ENCODE measurements at regions not wholly inside any gene's neighbourhood (a gene's known extent, or its start where the extent isn't known, plus 50 kb on each side); places are given as distances from the start of the nearest gene placed in this dataset.

DNA sequence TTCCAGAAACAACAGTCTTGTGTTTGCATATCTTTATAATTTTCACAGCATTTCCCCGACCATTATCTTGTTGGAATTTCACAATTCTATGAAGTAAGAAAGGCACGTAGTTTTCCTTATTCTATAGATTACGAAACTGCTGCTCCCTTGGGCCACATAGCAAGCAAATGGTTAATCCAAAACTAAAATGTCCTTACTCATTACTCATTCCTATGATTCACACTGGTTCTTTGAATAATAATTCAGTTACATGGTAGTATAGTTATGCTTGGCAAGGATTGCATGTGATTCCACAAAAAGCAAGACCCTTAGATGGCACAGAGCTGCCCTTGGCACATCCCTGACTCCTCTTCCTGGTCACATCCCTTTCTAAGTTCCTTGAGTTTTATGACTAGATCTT lies 51.2 kb downstream of the OR13H1 start:
- H3K27ac Mint-ChIP-seq = no peak overlapping the region
- H3K9me3 Mint-ChIP-seq = no peaks in the 10 kb centered on the region
- H3K36me3 Mint-ChIP-seq (ENCODE audit: insufficient read depth in 2 of 2) = no peaks in the 10 kb centered on the region
- no peaks in the 10 kb centered on the region for H3K27me3 Mint-ChIP-seq (ENCODE audit: low read depth)
- no peak for DNase-seq
- ATAC-seq (replicated peaks in 1 of 2) = no peak
- H3K4me3 Mint-ChIP-seq = no peak overlapping the region
- H3K4me1 Mint-ChIP-seq (ENCODE audit: low read depth) = no peaks in the 10 kb centered on the region

DNA sequence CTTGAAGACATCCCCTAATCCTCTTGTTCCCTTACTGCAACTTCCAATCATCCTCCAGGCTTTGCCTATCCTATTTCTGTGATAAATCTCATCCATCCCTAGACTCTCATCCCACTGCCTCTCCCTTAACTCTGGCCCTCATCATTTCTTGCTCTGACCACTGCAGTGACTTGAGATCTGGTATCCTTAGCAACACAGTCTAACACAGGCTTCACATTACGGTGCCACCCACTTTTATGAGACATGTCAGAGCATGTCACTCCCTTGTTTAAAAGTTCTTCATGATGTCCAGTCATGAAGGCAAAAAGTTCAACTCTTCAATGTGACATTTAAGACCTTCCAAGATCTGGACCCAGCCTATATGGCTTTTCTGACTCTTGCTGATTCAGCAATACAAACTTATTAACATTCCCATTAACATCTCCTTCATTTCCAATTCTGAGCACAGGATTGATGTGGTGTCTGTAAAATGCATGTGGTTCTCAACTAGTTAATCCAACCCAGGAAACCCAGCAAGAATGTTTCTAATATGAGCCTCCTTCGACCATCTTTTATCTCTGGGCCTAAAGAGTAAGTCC lies 64.0 kb downstream of the OR13H1 start:
- H3K36me3 Mint-ChIP-seq (ENCODE audit: insufficient read depth in 2 of 2) = no peaks in the 10 kb centered on the region
- no peaks in the 10 kb centered on the region for H3K9me3 Mint-ChIP-seq
- H3K4me3 Mint-ChIP-seq = no peak overlapping the region
- ATAC-seq (replicated peaks in 1 of 2) (no peak), DNase-seq (no peak)
- no peak overlapping the region for H3K27ac Mint-ChIP-seq
- H3K27me3 Mint-ChIP-seq (ENCODE audit: low read depth) = peaks cover 48% of the 10 kb centered on the region
- no peaks in the 10 kb centered on the region for H3K4me1 Mint-ChIP-seq (ENCODE audit: low read depth)

DNA sequence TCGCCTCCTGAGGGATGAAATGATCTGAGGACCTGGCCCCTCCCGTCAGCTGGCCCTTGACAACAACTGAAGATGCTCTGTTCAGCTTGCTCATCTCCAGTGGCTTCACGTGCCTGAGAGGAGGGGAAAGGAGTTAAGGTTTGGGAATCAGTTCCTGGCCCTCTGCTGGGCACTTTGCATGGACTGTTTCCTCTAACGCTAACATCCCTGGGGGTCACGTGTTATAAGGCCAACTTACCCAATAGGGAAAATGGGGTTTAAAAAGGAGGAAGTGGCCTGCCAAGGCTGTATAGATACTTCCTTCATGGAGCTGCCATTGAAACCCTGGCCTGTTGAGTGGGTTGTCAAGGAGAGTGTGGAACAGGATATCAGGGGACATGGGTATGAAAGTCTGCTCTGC lies 65.6 kb downstream of the OR13H1 start:
- DNase-seq (no peak), ATAC-seq (replicated peaks in 1 of 2) (no peak)
- H3K27ac Mint-ChIP-seq = no peak overlapping the region
- no peaks in the 10 kb centered on the region for H3K9me3 Mint-ChIP-seq
- no peaks in the 10 kb centered on the region for H3K4me1 Mint-ChIP-seq (ENCODE audit: low read depth)
- H3K27me3 Mint-ChIP-seq (ENCODE audit: low read depth) = peaks cover 64% of the 10 kb centered on the region
- no peaks in the 10 kb centered on the region for H3K36me3 Mint-ChIP-seq (ENCODE audit: insufficient read depth in 2 of 2)
- no peak overlapping the region for H3K4me3 Mint-ChIP-seq

DNA sequence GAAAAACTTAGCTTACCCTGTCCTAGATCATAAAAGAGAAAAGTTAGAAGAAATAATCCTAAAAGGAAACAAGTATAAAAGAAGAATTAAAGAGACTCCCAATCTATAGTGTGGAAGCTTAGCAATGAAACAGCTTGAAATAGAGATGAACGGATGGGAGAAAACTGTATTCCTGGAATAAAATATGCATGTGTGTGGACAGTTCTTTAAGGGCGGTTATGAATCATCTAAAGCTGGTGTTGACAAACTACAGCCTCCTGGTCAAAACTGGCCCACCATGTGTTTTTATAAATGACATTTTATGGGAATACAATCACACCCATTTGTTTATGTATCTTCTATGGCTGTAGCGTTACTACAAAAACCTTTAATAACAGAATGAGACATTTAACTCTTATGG lies 69.4 kb downstream of the OR13H1 start:
- Mint-ChIP-seq H3K27me3 (ENCODE audit: low read depth) (peaks cover 55% of the 10 kb centered on the region), H3K36me3 (ENCODE audit: insufficient read depth in 2 of 2) (no peaks in the 10 kb centered on the region), H3K4me1 (ENCODE audit: low read depth) (no peaks in the 10 kb centered on the region), H3K4me3 (no peak overlapping the region), H3K27ac (no peak overlapping the region), H3K9me3 (no peaks in the 10 kb centered on the region)
- ATAC-seq (replicated peaks in 1 of 2) (no peak), DNase-seq (no peak)

DNA sequence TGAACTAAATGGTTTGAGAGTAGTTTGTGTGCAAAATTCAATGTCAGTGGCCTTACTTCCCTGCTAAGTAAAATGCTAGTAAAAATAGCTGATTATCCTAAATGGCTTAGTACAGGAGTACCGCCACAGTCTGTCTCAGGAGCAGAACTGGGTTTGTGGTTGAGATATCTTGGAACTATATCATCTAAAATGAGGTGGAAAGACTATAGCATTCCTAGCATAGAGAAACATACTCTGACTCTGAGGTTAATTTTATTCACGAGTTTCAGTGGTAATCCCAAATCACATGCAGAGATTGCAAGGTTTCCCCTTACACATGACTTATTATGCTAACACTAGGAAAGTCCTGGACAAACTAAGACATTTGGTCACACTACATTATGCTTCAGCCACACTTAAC lies 70.4 kb downstream of the OR13H1 start:
- peaks cover 52% of the 10 kb centered on the region for H3K27me3 Mint-ChIP-seq (ENCODE audit: low read depth)
- no peak for ATAC-seq (replicated peaks in 1 of 2)

DNA sequence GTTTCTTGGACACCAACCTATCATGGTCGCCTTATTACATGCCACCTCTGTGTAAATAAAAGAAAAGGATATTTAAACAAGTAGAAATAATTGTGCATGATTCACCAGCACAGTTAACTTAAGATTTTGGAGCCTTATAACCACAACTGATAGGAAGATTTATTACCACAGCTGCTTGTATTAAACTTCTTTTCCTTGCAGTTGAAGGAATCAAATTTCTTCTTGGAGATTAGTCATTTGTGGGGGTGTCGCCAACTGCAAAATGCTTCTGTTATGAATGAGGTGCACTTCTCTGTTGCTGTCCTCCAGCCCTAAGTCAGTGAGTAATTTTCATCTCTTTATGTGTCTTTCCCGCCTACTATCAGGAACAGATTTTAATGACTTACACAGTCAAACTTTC lies 73.3 kb downstream of the OR13H1 start:
- peaks cover 73% of the 10 kb centered on the region for H3K27me3 Mint-ChIP-seq (ENCODE audit: low read depth)

More for the DNA sequence above, 70.4 kb downstream of the OR13H1 start:
- Mint-ChIP-seq H3K27ac (no peak overlapping the region), H3K36me3 (ENCODE audit: insufficient read depth in 2 of 2) (no peaks in the 10 kb centered on the region), H3K4me1 (ENCODE audit: low read depth) (no peaks in the 10 kb centered on the region), H3K4me3 (no peak overlapping the region), H3K9me3 (no peaks in the 10 kb centered on the region)
- DNase-seq = no peak

DNA sequence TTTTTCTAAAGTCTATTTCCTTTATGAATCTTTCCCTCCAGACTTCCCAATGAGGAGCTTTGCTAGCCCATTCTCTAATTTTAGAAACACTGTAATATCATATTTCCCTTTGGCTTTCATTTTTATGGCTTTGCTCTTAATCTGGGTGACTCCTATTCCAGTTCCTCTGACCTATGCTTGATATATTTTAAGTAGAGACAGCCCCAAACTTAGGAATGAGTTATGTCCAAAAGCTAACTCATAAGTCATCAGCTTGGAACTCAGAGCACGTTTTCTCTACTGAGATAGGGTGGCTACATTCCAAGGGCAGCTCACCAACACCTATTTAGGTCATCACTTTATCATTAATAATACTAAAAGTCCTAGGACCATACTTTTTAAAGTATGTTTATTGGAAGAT lies 77.8 kb downstream of the OR13H1 start:
- Mint-ChIP-seq H3K4me3 (no peak overlapping the region), H3K9me3 (no peaks in the 10 kb centered on the region), H3K36me3 (ENCODE audit: insufficient read depth in 2 of 2) (no peaks in the 10 kb centered on the region), H3K27me3 (ENCODE audit: low read depth) (peaks cover 45% of the 10 kb centered on the region), H3K27ac (no peak overlapping the region), H3K4me1 (ENCODE audit: low read depth) (no peaks in the 10 kb centered on the region)
- ATAC-seq (replicated peaks in 1 of 2) = no peak
- DNase-seq = no peak

More for the DNA sequence above, 73.3 kb downstream of the OR13H1 start:
- DNase-seq (no peak), ATAC-seq (replicated peaks in 1 of 2) (no peak)
- Mint-ChIP-seq H3K9me3 (no peaks in the 10 kb centered on the region), H3K27ac (no peak overlapping the region), H3K4me3 (no peak overlapping the region), H3K36me3 (ENCODE audit: insufficient read depth in 2 of 2) (no peaks in the 10 kb centered on the region), H3K4me1 (ENCODE audit: low read depth) (no peaks in the 10 kb centered on the region)

DNA sequence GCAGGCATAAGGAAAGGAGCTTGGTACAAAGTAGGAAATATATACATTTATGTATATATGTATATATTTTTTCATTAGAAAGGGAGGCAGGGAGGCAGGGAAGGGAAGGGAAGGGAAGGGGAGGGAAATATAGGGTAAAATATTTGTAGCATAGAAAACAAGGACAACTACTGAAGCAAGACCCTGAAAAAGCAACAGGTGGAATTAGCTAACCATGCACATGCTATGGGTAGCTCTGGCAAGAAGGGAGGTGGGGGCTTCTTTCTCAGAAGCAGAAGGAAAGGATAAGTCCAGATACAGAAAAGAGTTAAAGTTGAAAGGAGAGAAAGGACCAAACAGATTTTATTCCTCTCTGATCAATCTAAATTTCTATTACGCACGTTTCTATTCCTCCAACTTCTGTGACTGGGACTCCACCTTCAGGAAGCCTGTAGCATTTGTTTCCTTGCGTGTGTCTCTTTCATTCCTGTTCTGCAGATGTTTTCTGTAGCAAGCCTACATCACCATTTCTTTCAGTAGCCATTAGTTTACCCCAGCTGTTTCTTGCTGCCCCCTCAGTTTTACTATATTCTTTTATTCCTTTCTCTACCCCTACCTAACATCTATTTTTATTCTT lies 82.9 kb downstream of the OR13H1 start:
- no peak for DNase-seq
- Mint-ChIP-seq H3K4me1 (ENCODE audit: low read depth) (no peaks in the 10 kb centered on the region), H3K9me3 (no peaks in the 10 kb centered on the region), H3K27ac (no peak overlapping the region), H3K27me3 (ENCODE audit: low read depth) (peaks cover 30% of the 10 kb centered on the region), H3K4me3 (no peak overlapping the region), H3K36me3 (ENCODE audit: insufficient read depth in 2 of 2) (no peaks in the 10 kb centered on the region)
- no peak for ATAC-seq (replicated peaks in 1 of 2)

DNA sequence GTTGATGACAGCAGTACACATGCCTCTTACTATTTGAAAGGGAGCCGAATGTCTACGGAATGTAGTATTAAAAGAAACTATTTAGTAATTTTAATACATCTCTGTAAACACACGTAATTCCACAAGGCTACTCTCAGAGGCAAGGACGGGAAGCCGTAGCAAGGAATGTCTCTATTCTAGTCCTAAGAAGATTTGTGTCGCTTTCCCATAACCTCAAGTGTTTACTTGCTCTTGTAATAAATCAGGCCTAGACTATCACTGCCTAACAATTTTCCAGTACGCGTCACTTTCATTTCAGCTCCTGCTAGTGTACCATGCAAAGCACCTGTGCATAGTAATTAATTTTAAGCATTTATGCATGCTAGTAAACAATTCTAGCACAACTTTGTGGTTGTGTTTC lies 86.7 kb downstream of the OR13H1 start:
- no peaks in the 10 kb centered on the region for H3K9me3 Mint-ChIP-seq
- H3K4me3 Mint-ChIP-seq = no peak overlapping the region
- H3K36me3 Mint-ChIP-seq (ENCODE audit: insufficient read depth in 2 of 2) = no peaks in the 10 kb centered on the region
- DNase-seq = no peak
- peaks cover 17% of the 10 kb centered on the region for H3K27me3 Mint-ChIP-seq (ENCODE audit: low read depth)
- no peak for ATAC-seq (replicated peaks in 1 of 2)
- H3K4me1 Mint-ChIP-seq (ENCODE audit: low read depth) = no peaks in the 10 kb centered on the region
- H3K27ac Mint-ChIP-seq = no peak overlapping the region

DNA sequence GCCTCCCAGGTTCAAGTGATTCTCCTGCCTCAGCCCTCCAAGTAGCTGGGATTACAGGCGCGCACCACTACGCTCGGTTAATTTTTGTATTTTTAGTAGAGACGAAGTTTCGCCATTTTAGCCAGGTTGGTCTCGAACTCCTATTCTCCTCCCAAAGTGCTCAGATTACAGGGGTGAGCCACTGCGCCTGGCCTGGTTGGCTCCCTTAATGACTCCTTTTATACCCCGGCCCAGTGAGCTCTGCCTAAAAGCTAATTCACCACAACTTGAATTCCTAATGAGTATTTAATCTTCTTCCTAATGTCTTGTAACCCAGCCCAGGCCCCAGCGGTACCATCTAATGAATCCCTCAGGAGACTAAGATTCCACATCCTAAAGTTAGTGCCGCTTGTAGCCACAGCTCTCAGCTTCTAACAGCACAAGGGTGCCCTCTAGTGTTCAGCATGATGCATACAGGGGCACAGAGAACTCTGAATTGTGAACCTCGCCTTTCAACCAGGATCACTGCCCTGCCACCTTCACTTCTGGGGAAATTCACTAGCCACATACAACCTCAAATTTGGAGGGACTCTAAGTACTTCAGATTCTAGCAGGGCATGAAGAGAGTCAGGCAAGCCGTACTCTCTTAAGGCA lies 89.5 kb downstream of the OR13H1 start:
- H3K4me1 Mint-ChIP-seq (ENCODE audit: low read depth) = no peaks in the 10 kb centered on the region
- no peaks in the 10 kb centered on the region for H3K9me3 Mint-ChIP-seq
- H3K36me3 Mint-ChIP-seq (ENCODE audit: insufficient read depth in 2 of 2) = no peaks in the 10 kb centered on the region
- peak; percentile 41 to 56 for DNase-seq
- ATAC-seq (replicated peaks in 1 of 2) = peak; percentile 49 to 74
- no peak overlapping the region for H3K27ac Mint-ChIP-seq
- H3K27me3 Mint-ChIP-seq (ENCODE audit: low read depth) = peaks cover 10% of the 10 kb centered on the region
- H3K4me3 Mint-ChIP-seq = no peak overlapping the region

DNA sequence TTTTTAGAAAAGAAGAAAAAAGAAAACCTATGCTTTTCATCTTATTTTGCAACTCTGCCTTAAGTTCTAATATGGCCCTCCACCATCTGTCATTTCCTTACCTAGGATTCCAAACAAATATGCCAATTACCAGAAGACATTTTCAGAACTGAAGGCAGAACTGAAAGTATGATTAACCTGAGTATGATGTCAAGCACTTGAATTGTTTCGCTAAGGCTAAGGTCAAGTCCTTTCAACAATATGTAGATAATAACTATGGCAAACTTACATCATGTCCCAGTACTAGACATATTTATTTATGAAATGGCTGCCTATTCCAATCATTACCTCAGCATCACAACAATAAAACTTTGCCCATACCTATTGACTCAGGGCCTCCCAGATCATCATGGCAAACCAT lies 91.0 kb downstream of the OR13H1 start:
- no peak for DNase-seq
- no peak overlapping the region for H3K4me3 Mint-ChIP-seq
- peaks cover 15% of the 10 kb centered on the region for H3K27me3 Mint-ChIP-seq (ENCODE audit: low read depth)
- no peak for ATAC-seq (replicated peaks in 1 of 2)
- H3K36me3 Mint-ChIP-seq (ENCODE audit: insufficient read depth in 2 of 2) = no peaks in the 10 kb centered on the region
- no peaks in the 10 kb centered on the region for H3K9me3 Mint-ChIP-seq
- no peak overlapping the region for H3K27ac Mint-ChIP-seq
- H3K4me1 Mint-ChIP-seq (ENCODE audit: low read depth) = no peaks in the 10 kb centered on the region

DNA sequence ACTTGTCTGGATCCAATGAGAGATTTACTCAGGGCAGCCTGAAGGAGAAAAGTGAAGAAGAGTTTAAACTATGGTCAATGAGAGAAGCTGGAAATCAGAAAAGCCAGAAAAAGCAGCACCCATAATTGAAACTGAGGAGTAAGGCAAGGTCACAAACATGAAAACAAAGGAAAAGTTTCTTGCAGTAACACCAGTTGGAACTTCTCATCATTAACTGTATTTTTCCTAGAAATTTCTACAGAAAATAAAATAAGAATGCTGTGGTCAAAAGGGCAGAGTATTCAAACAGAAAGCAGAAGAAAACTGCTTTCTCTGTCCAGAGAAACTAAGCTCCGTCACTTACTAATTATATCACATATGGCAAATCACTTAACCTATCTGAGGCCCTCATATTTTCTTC lies 102.2 kb downstream of the OR13H1 start:
- peaks cover 31% of the 10 kb centered on the region for H3K27me3 Mint-ChIP-seq (ENCODE audit: low read depth)
- ATAC-seq (replicated peaks in 1 of 2) = no peak
- H3K36me3 Mint-ChIP-seq (ENCODE audit: insufficient read depth in 2 of 2) = no peaks in the 10 kb centered on the region

DNA sequence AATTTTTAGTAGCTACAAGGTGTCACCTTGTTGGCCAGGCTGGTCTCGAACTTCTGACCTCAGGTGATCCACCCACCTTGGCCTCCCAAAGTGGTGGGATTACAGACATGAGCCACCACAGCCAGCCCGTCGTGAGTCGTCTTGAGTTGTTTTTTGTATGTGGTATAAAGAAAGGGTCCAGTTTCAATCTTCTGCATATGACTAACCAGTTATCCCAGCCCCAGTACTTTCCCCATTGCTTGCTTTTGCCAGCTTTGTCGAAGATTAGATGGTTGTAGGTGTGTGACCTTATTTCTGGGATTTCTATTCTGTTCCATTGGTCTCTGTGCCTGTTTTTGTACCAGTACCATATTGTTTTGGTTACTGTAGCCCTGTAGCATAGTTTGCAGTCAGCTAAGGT lies 105.9 kb downstream of the OR13H1 start:
- Mint-ChIP-seq H3K36me3 (ENCODE audit: insufficient read depth in 2 of 2) (no peaks in the 10 kb centered on the region), H3K4me1 (ENCODE audit: low read depth) (peaks cover 12% of the 10 kb centered on the region), H3K4me3 (no peak overlapping the region), H3K27me3 (ENCODE audit: low read depth) (peaks cover 41% of the 10 kb centered on the region), H3K9me3 (no peaks in the 10 kb centered on the region), H3K27ac (no peak overlapping the region)
- ATAC-seq (replicated peaks in 1 of 2) (peak; percentile 57 to 59), DNase-seq (peak in 1 of 2 donors; percentile 7)

More for the DNA sequence above, 102.2 kb downstream of the OR13H1 start:
- H3K9me3 Mint-ChIP-seq = no peaks in the 10 kb centered on the region
- H3K4me1 Mint-ChIP-seq (ENCODE audit: low read depth) = peaks cover 12% of the 10 kb centered on the region
- no peak for DNase-seq
- H3K4me3 Mint-ChIP-seq = no peak overlapping the region
- H3K27ac Mint-ChIP-seq = no peak overlapping the region
